ENCODE measurements at regions not wholly inside any gene's neighbourhood (a gene's known extent, or its start where the extent isn't known, plus 50 kb on each side); places are given as distances from the start of the nearest gene placed in this dataset.

DNA sequence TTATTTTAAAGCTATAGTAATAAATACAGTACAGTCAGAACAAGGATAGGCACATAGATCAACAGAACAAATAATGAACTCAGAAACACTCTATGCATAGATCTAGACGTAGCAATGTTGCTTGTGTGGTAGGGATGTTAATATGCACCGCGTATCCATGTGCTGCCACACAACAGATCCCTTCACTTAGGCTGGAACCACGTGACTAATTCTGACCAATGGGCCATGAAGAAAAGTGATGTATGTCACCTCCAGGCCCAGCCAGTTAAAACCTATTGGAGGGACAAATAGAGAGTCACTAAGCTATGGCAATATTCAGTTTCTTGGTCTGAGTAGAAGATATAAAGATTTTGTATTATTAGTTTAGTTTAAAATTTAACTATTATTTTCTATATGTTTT lies 91.4 kb downstream of the ADAMTS1 start:
- in situ Hi-C loops (cut with MboI) (no loop called here), intact Hi-C loops (cut with micrococcal nuclease; ENCODE audit: unreplicated experiment) (no loop called here)
- Histone ChIP-seq H3K79me2 (ENCODE audit: control insufficient read depth, insufficient read depth, low read length) (no peaks in the 10 kb centered on the region), H3K4me2 (ENCODE audit: control insufficient read depth, insufficient read depth) (no peak overlapping the region), H3K27ac (ENCODE audit: control insufficient read depth, insufficient read depth) (no peak overlapping the region), H3K36me3 (ENCODE audit: control insufficient read depth in 2 of 2, insufficient read depth in 2 of 2, low read length in 1 of 2) (no peaks in the 10 kb centered on the region), H4K20me1 (ENCODE audit: control insufficient read depth, insufficient read depth) (no peaks in the 10 kb centered on the region), H3K27me3 (replicated peaks in 1 of 2; ENCODE audit: control insufficient read depth in 2 of 2, insufficient read depth in 2 of 2, low read length in 1 of 2) (no peaks in the 10 kb centered on the region), H3K4me1 (ENCODE audit: control insufficient read depth, insufficient read depth, low read length) (no peaks in the 10 kb centered on the region), H3K9me3 (replicated peaks; ENCODE audit: control insufficient read depth, insufficient read depth, low read length) (no peaks in the 10 kb centered on the region), H2AFZ (ENCODE audit: control insufficient read depth, low read depth, low read length) (no peak overlapping the region), H3K9ac (ENCODE audit: control insufficient read depth, insufficient read depth, low read length) (no peak overlapping the region), H3K4me3 (no peak overlapping the region)
- SMC1A ChIA-PET (ENCODE audit: uncharacterized antibody, unreplicated experiment): no interaction called here
- CTCF ChIA-PET: no interaction called here
- FAIRE-seq (no peak), DNase-seq (ENCODE audit: low read depth, low spot score) (no peak), ATAC-seq (no peak)
- RAD21 ChIA-PET (ENCODE audit: unreplicated experiment): no interaction called here
- POLR2A ChIA-PET: no interaction called here
- 50% methylated on average over 4 of the region's 4 CpGs for WGBS (ENCODE audit: insufficient coverage, insufficient replicate concordance, low lambda C conversion rate, missing lambda C conversion rate)
- BruUV-seq (replicated peaks): no TSS peak
- TF ChIP-seq ZNF274 (IDR thresholded peaks at IDR 0.05; ENCODE audit: insufficient read depth, insufficient read length): no peak
- TF ChIP-seq EP300 (IDR thresholded peaks at IDR 0.05; ENCODE audit: borderline replicate concordance in 1 of 2, control insufficient read depth in 1 of 2, low read depth in 2 of 2, low read length in 2 of 2): no peak
- TF ChIP-seq, protein P1, sequence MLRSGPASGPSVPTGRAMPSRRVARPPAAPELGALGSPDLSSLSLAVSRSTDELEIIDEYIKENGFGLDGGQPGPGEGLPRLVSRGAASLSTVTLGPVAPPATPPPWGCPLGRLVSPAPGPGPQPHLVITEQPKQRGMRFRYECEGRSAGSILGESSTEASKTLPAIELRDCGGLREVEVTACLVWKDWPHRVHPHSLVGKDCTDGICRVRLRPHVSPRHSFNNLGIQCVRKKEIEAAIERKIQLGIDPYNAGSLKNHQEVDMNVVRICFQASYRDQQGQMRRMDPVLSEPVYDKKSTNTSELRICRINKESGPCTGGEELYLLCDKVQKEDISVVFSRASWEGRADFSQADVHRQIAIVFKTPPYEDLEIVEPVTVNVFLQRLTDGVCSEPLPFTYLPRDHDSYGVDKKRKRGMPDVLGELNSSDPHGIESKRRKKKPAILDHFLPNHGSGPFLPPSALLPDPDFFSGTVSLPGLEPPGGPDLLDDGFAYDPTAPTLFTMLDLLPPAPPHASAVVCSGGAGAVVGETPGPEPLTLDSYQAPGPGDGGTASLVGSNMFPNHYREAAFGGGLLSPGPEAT (IDR thresholded peaks at IDR 0.05; ENCODE audit: low read depth): no peak
- no peak for TF ChIP-seq SUPT20H (IDR thresholded peaks at IDR 0.05; ENCODE audit: borderline replicate concordance, control insufficient read depth, low read depth, low read length)
- TF ChIP-seq, protein P2, sequence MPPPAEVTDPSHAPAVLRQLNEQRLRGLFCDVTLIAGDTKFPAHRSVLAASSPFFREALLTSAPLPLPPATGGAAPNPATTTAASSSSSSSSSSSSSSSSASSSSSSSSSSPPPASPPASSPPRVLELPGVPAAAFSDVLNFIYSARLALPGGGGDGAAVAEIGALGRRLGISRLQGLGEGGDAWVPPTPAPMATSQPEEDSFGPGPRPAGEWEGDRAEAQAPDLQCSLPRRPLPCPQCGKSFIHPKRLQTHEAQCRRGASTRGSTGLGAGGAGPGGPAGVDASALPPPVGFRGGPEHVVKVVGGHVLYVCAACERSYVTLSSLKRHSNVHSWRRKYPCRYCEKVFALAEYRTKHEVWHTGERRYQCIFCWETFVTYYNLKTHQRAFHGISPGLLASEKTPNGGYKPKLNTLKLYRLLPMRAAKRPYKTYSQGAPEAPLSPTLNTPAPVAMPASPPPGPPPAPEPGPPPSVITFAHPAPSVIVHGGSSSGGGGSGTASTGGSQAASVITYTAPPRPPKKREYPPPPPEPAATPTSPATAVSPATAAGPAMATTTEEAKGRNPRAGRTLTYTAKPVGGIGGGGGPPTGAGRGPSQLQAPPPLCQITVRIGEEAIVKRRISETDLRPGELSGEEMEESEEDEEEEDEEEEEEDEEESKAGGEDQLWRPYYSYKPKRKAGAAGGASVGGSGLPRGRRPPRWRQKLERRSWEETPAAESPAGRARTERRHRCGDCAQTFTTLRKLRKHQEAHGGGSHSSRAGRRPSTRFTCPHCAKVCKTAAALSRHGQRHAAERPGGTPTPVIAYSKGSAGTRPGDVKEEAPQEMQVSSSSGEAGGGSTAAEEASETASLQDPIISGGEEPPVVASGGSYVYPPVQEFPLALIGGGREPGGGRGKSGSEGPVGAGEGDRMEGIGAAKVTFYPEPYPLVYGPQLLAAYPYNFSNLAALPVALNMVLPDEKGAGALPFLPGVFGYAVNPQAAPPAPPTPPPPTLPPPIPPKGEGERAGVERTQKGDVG (CRISPR knock-in tag; IDR thresholded peaks at IDR 0.05): no peak
- no peak for TF ChIP-seq RFX5 (IDR thresholded peaks at IDR 0.05; ENCODE audit: low read depth, low read length)
- TF ChIP-seq POLR2AphosphoS5 (IDR thresholded peaks at IDR 0.05; ENCODE audit: low read length): no peak
- TF ChIP-seq, protein P3, sequence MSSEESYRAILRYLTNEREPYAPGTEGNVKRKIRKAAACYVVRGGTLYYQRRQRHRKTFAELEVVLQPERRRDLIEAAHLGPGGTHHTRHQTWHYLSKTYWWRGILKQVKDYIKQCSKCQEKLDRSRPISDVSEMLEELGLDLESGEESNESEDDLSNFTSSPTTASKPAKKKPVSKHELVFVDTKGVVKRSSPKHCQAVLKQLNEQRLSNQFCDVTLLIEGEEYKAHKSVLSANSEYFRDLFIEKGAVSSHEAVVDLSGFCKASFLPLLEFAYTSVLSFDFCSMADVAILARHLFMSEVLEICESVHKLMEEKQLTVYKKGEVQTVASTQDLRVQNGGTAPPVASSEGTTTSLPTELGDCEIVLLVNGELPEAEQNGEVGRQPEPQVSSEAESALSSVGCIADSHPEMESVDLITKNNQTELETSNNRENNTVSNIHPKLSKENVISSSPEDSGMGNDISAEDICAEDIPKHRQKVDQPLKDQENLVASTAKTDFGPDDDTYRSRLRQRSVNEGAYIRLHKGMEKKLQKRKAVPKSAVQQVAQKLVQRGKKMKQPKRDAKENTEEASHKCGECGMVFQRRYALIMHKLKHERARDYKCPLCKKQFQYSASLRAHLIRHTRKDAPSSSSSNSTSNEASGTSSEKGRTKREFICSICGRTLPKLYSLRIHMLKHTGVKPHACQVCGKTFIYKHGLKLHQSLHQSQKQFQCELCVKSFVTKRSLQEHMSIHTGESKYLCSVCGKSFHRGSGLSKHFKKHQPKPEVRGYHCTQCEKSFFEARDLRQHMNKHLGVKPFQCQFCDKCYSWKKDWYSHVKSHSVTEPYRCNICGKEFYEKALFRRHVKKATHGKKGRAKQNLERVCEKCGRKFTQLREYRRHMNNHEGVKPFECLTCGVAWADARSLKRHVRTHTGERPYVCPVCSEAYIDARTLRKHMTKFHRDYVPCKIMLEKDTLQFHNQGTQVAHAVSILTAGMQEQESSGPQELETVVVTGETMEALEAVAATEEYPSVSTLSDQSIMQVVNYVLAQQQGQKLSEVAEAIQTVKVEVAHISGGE (CRISPR knock-in tag; IDR thresholded peaks at IDR 0.05): no peak
- TF ChIP-seq, protein P4, sequence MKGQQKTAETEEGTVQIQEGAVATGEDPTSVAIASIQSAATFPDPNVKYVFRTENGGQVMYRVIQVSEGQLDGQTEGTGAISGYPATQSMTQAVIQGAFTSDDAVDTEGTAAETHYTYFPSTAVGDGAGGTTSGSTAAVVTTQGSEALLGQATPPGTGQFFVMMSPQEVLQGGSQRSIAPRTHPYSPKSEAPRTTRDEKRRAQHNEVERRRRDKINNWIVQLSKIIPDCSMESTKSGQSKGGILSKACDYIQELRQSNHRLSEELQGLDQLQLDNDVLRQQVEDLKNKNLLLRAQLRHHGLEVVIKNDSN (IDR thresholded peaks at IDR 0.05; ENCODE audit: borderline replicate concordance, extremely low read length, insufficient read depth, low read depth, low read length): no peak
- TF ChIP-seq SMAD5 (IDR thresholded peaks at IDR 0.05; ENCODE audit: low read depth): no peak
- no peak for TF ChIP-seq SMARCA5 (IDR thresholded peaks at IDR 0.05)
- TF ChIP-seq BHLHE40 (IDR thresholded peaks at IDR 0.05; ENCODE audit: borderline replicate concordance in 1 of 2, low read depth in 2 of 2, low read length in 1 of 2): no peak
- no peak for TF ChIP-seq NR2C2 (IDR thresholded peaks at IDR 0.05; ENCODE audit: borderline replicate concordance, control insufficient read depth, insufficient read length, low read depth)
- TF ChIP-seq HDGF (IDR thresholded peaks at IDR 0.05): no peak
- TF ChIP-seq RCOR1 (conservative IDR thresholded peaks at IDR 0.05; ENCODE audit: low read depth, low read length): no peak
- TF ChIP-seq BRCA1 (IDR thresholded peaks at IDR 0.05; ENCODE audit: low read depth, low read length): no peak
- TF ChIP-seq ZNF207 (IDR thresholded peaks at IDR 0.05; ENCODE audit: borderline replicate concordance): no peak

All from GM12878 (cell line).